ENCODE measurements at regions not wholly inside any gene's neighbourhood (a gene's known extent, or its start where the extent isn't known, plus 50 kb on each side); places are given as distances from the start of the nearest gene placed in this dataset.

DNA sequence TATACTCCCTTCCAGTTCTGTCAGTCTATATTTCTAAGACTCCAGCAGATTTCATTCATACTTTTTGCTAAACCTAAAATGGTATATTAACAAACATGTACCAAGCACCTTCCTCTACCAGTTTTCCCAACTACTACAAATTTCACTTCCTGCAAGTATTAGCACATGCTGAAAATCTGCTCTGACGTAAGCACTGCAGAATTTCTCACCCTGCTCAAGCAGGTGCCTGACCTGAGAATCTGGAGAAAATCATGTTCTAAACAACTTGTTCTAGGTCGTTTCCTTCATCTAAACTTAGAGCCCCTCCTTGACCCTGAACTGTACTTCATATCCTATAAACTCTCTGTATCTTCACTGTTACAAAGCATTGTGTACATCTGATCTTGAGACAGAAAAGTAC, 380.7 kb upstream of the NOCT start:
- Histone ChIP-seq H3K27ac (no peak overlapping the region), H3K4me1 (no peaks in the 10 kb centered on the region), H3K4me3 (no peak overlapping the region), H3K9me3 (no peaks in the 10 kb centered on the region), H3K36me3 (no peaks in the 10 kb centered on the region), H3K27me3 (replicated peaks in 1 of 7) (no peaks in the 10 kb centered on the region)
- 31 to 60% (median 49%) methylated on average over 2 of the region's 2 CpGs for WGBS, 5 donors
- TF ChIP-seq POLR2AphosphoS5 (IDR thresholded peaks at IDR 0.05) (no peak), POLR2A (IDR thresholded peaks at IDR 0.05) (no peak)
- TF ChIP-seq, protein P1, sequence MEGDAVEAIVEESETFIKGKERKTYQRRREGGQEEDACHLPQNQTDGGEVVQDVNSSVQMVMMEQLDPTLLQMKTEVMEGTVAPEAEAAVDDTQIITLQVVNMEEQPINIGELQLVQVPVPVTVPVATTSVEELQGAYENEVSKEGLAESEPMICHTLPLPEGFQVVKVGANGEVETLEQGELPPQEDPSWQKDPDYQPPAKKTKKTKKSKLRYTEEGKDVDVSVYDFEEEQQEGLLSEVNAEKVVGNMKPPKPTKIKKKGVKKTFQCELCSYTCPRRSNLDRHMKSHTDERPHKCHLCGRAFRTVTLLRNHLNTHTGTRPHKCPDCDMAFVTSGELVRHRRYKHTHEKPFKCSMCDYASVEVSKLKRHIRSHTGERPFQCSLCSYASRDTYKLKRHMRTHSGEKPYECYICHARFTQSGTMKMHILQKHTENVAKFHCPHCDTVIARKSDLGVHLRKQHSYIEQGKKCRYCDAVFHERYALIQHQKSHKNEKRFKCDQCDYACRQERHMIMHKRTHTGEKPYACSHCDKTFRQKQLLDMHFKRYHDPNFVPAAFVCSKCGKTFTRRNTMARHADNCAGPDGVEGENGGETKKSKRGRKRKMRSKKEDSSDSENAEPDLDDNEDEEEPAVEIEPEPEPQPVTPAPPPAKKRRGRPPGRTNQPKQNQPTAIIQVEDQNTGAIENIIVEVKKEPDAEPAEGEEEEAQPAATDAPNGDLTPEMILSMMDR (IDR thresholded peaks at IDR 0.05 in 8 of 11, conservative IDR thresholded peaks at IDR 0.05 in 3 of 11) = no peak
- DNase-seq = no peak
- intact Hi-C loops (cut with DNase I; ENCODE audit: low total_unique reads) = no loop called here

DNA sequence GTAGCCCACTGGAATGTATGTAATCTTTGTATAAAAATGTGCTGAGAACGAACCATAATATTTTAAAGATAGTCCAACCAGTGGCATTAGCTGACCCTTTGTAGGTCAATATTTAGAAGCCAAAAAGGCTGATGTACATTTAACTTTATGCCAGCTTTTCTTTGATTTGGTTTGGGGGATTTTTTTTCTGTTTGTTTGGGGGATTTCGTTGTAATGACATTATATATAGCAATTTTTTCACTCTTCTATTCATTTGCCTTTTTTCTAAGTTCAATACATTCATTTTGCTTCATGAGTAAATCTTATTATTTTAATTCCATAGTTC, 382.0 kb upstream of the NOCT start:
- no peak for TF ChIP-seq POLR2A (IDR thresholded peaks at IDR 0.05)
- intact Hi-C loops (cut with DNase I; ENCODE audit: low total_unique reads) = no loop called here
- H3K27me3 ChIP-seq (replicated peaks in 1 of 7) = no peaks in the 10 kb centered on the region
- no peak overlapping the region for H3K4me3 ChIP-seq
- no peak overlapping the region for H3K27ac ChIP-seq
- no peaks in the 10 kb centered on the region for H3K4me1 ChIP-seq
- H3K36me3 ChIP-seq = no peaks in the 10 kb centered on the region
- WGBS, 5 donors = 57 to 79% (median 64%) methylated on average over 2 of the region's 2 CpGs
- no peaks in the 10 kb centered on the region for H3K9me3 ChIP-seq
- no peak for DNase-seq

DNA sequence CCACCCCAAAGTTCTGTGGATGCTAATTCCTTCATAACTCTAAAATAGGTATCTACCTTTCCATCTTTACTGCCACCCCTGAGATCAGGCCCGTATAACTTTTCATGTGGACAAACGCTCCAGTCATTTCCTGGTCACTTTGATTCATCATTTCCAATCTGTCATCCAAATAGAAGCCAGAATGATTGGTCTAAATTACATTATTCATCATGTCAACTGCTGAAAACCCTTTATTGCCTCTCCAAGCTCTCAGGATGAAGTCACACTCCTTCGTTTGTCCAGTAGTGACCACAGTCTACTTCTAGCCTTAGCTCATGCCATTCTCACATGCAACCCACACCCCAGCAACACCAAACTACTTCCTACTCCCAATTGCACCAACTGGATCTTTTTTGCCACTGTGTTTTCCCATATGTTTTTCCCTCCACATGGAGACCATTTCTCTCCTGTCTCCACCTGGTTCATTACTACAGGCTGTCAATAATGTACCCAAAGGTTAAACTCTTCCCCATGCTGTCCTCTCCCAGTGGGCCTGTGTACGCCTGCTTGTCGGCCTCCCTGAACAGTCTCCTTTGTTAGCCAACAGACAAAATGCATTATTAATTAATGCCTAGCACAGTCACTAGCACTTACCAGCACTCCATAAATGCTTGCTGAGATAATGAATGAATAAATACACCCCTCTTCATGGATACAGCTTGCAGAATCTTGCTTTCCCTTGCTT, 382.6 kb upstream of the NOCT start:
- 79 to 87% (median 84%) methylated on average over 5 of the region's 5 CpGs for WGBS, 5 donors

DNA sequence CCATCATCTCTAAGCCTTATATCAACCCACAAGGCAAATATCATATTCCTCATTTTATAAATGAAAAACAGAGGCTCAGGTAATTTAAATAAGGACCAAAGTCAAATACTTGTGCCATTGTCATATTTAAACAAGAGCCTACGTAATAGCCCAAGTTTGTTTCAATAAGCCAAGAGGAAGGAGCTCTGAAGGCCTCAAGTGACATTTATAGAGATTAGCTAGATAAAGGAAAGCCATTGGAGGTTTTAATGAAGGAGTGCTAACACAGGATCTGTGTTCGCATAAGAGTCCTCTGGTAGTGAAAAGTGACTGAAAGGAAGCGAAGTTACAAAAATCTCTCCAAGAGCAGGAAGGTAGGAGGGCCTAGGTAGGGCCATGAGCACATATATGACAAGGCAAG, 384.9 kb upstream of the NOCT start:
- TF ChIP-seq, protein P1 (IDR thresholded peaks at IDR 0.05 in 8 of 11, conservative IDR thresholded peaks at IDR 0.05 in 3 of 11) = no peak
- no peak for TF ChIP-seq POLR2A (IDR thresholded peaks at IDR 0.05)
- no peak for TF ChIP-seq POLR2AphosphoS5 (IDR thresholded peaks at IDR 0.05)

More for the DNA sequence above, 382.6 kb upstream of the NOCT start:
- H3K27ac ChIP-seq = no peak overlapping the region
- TF ChIP-seq POLR2AphosphoS5 (IDR thresholded peaks at IDR 0.05) (no peak), POLR2A (IDR thresholded peaks at IDR 0.05) (no peak)
- TF ChIP-seq, protein P1 (IDR thresholded peaks at IDR 0.05 in 8 of 11, conservative IDR thresholded peaks at IDR 0.05 in 3 of 11) = no peak
- no peak for DNase-seq
- intact Hi-C loops (cut with DNase I; ENCODE audit: low total_unique reads) = no loop called here
- no peaks in the 10 kb centered on the region for H3K9me3 ChIP-seq
- H3K36me3 ChIP-seq = no peaks in the 10 kb centered on the region
- H3K27me3 ChIP-seq (replicated peaks in 1 of 7) = no peaks in the 10 kb centered on the region
- H3K4me3 ChIP-seq = no peak overlapping the region
- no peaks in the 10 kb centered on the region for H3K4me1 ChIP-seq

DNA sequence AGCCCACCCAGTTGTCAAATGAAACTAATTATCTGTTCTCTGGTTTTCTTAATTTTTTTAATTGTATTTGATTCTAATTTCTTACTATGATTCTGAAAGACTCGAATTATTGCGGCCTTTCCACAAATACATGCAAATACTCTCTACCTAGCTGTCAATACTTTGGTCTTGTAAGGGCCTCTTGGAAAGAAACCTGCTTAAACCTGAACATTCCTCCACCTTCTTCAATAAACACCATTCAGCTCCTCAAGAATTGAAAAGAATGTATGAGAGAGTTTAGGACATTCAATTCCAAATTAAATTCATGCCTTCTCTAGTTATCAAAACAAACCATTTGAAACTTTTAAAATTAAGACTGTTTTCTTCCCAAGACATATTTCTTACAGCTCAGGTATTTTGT, 385.9 kb upstream of the NOCT start:
- H3K9me3 ChIP-seq = no peaks in the 10 kb centered on the region
- no peaks in the 10 kb centered on the region for H3K4me1 ChIP-seq
- DNase-seq = no peak
- no peaks in the 10 kb centered on the region for H3K27me3 ChIP-seq (replicated peaks in 1 of 7)
- WGBS, 5 donors = 89 to 98% (median 93%) methylated on average over 2 of the region's 2 CpGs
- no peak overlapping the region for H3K27ac ChIP-seq
- no peak overlapping the region for H3K4me3 ChIP-seq
- intact Hi-C loops (cut with DNase I; ENCODE audit: low total_unique reads) = no loop called here
- H3K36me3 ChIP-seq = no peaks in the 10 kb centered on the region
- TF ChIP-seq POLR2A (IDR thresholded peaks at IDR 0.05) = no peak
- no peak for TF ChIP-seq POLR2AphosphoS5 (IDR thresholded peaks at IDR 0.05)
- TF ChIP-seq, protein P1 (IDR thresholded peaks at IDR 0.05 in 8 of 11, conservative IDR thresholded peaks at IDR 0.05 in 3 of 11) = no peak

More for the DNA sequence above, 384.9 kb upstream of the NOCT start:
- H3K4me3 ChIP-seq = no peak overlapping the region
- no peak overlapping the region for H3K27ac ChIP-seq
- H3K36me3 ChIP-seq = no peaks in the 10 kb centered on the region
- intact Hi-C loops (cut with DNase I; ENCODE audit: low total_unique reads) = no loop called here
- no peaks in the 10 kb centered on the region for H3K9me3 ChIP-seq
- DNase-seq = no peak
- WGBS, 5 donors = 83 to 92% (median 88%) methylated on average over 3 of the region's 3 CpGs
- no peaks in the 10 kb centered on the region for H3K4me1 ChIP-seq
- H3K27me3 ChIP-seq (replicated peaks in 1 of 7) = no peaks in the 10 kb centered on the region
